G401 (cell line): ENCODE measurements at regions not wholly inside any gene's neighbourhood (a gene's known extent, or its start where the extent isn't known, plus 50 kb on each side); places are given as distances from the start of the nearest gene placed in this dataset.
A peak's percentile ranks its signal among the peaks of the same experiment; 100 is the strongest.
"Not testable (repeated sequence)": the region's sequence is repeated elsewhere in the genome, so short reads cannot be mapped to it uniquely, and the experiment has no call there.

ENCODE experiments used
- DNase-seq: peaks from one replicate; pipeline ENCODE4 v3.0.0-alpha.2; 2015; ENCODE audit warnings: low spot score
- in situ Hi-C: cut with HindIII; loops from 2 replicates; pipeline ENCODE4 v1.10.0; 2016; ENCODE audit warnings: low sequenced_read_pairs, mixed read lengths

DNA sequence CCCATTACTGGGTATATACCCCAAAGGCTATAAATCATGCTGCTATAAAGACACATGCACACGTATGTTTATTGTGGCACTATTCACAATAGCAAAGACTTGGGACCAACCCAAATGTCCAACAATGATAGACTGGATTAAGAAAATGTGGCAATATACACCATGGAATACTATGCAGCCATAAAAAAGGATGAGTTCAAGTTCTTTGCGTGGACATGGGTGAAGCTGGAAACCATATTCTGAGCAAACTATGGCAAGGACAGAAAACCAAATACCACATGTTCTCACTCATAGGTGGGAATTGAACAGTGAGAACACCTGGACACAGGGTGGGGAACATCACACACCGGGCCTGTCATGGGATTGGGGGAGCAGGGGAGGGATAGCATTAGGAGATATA, 54.4 kb upstream of the MUCL1 start:
- in situ Hi-C loops, DNase-seq: not testable (repeated sequence)

DNA sequence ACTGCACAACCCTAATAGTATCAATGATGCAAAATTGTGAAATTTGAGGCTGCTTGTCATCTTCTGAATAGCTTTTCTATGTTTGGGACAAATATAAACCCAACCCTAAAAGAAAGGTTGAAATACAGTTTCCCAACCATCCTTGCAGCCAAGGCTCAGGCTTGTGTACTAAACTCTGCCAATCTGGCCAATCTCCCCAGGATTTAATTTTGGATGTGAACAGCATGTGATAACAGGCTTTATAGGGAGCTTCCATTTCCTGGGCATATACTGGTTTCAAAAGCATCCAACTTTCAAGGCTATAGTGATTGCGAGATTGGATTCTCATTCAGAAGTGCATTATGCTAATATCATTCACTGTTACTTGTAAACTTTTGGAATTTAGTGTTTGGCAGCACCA, 55.7 kb upstream of the MUCL1 start:
- in situ Hi-C loops, result no loop called here
- no peak for DNase-seq

DNA sequence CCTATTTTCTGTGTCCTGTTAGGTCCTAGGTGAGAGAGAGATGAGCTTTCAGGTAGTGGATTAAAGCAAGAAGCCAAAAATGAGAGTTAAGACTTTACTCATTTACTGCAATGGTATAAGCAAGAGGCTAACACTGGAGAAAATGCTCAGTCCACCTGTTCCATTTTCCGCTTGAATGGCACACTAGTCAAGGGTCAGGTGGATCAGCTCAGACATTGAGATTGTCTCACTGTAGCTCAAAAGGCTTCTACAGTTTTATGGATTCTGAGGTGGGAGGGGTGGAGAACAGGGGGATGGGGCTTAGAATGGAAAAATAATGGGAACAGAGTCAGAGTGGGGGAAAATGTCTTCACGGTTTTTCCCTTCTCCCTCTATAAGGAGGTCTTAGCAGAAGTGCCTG, 57.3 kb upstream of the MUCL1 start:
- no peak for DNase-seq
- in situ Hi-C loops, result no loop called here

DNA sequence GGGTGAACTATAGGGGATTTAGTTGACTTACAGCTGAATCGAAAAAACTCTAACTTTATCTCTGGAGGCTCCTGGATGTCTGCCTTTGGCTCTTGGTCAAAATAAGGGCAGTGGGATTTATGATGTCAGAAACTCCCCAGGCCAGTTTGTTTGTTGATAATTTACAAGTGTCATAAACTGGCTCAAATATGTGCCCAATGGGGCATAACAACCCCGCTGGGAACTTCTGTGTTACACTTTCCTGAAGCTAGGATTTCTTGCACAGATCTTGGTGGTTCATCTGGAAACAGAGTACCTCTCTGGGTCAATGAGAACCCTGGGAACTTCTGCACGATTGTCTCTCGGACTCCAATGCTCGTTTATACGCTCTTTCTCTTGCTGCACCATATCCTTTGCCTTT, 58.7 kb upstream of the MUCL1 start:
- no peak for DNase-seq
- in situ Hi-C loops, result no loop called here

DNA sequence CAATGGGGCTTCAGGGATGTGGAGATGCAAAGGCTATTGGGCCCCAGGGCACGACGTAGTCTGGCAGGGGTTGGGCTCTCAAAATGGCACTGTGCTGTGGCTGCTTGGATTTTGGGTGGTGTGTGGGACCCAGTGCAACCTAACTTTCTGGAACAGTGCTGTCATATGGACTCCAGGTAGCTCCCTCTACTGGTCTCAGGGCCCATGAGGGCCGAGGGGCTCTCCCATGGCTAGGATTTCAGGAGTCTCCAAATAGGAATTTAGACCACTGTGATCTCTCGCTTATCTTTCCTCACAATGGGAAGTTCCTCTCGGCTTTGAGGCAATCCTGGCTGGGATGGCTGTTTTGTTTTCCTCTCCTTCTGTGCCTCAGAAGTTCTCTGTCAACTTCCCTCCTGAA, 68.2 kb upstream of the MUCL1 start:
- DNase-seq, result no peak
- in situ Hi-C loops, result no loop called here

DNA sequence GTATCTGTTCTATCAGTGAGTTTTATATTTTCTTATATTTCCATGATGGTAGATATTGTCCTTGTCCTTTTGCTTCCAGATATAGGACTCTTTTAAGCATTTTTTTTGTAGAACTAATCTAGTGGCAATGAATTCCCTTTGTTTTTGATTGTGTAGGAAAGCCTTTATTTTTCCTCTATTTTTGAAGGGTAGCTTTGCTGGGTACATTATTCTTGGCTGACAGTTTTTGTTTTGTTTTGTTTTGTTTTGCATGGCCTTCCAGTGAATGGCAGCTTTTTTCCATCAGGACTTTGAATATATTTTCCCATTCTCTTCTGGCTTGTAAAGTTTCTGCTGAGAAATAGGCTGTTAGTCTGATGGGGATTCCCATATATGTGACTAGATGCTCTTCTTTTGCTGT, 70.2 kb upstream of the MUCL1 start:
- in situ Hi-C loops, result no loop called here
- DNase-seq, result no peak

DNA sequence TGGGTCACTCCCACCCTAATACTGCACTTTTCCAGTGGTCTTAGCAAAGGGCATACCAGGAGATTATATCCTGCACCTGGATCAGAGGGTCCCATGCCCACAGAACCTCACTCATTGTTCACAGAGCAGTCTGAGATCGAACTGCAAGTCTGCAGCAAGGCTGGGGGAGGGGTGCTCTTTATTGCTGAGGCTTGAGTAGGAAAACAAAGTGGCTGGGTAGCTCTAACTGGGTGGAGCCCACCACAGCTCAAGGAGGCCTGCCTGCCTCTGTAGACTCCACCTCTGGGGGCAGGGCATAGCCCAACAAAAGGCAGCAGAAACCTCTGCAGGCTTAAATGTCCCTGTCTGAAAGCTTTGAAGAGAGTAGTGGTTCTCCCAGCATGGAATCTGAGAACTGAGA, 77.3 kb upstream of the MUCL1 start:
- in situ Hi-C loops, DNase-seq: not testable (repeated sequence)

DNA sequence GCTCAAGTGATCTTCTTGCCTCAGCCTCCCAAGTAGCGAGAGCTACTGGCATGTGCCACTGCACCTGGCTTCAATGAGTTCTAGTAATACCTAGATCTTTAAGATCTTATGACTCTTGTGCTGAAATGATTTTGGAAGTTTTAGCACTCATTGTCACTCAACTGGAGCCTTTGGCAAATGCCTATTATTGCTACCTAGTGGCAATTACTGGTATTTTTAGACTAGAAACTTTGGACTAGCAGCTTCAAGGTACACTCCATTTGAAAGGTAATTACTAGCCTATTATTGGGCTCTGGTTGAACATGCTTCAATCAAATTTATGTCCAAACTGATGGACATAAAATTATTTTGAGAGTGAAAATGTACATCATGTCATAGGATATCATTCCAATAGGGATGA, 80.7 kb upstream of the MUCL1 start:
- no peak for DNase-seq
- in situ Hi-C loops, result loop anchor here (25.0 kb wide), 1 partner anchor 189 kb away; no protein-coding TSS in a partner anchor

DNA sequence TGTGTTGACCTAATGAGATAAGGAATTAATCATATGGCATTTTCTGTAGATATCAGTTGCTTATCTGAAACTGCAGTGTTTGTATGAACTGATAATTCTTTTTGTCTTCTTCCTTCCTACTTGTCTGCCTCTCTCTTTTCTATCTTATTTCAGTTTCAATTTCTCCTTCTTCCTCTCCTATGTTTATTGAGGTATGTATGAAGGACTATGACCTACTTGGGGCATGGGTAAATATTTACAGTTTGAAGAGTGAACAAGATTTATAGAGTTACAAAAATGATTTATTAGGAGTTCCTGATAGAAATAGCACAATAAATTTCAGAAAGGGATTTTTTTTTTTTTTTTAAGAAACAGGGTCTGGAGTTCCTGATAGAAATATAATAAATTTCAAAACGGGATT, 88.7 kb upstream of the MUCL1 start:
- in situ Hi-C loops, result loop anchor here (25.0 kb wide), 1 partner anchor 197 kb away; no protein-coding TSS in a partner anchor
- no peak for DNase-seq

DNA sequence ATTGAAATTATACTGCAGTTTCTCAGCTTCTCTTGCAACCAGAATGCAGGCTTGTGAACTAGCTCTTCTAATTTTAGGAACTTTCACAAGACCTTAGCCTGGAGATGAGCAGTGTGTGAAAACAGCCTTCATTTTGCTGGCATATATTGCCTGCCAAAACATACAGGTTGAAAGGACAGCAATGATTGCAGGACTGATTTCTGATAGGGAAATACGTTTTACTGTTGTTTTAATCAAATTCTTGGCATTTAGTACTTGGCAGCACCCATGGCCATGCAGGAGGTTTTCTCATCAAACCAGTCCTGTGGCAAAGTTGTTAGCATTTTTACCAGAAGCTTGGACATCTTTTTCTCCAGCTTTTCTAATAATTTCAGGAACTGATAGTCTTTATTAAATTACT, 91.9 kb upstream of the MUCL1 start:
- in situ Hi-C loops, result loop anchor here (25.0 kb wide), 1 partner anchor 200 kb away; no protein-coding TSS in a partner anchor
- DNase-seq, result no peak

DNA sequence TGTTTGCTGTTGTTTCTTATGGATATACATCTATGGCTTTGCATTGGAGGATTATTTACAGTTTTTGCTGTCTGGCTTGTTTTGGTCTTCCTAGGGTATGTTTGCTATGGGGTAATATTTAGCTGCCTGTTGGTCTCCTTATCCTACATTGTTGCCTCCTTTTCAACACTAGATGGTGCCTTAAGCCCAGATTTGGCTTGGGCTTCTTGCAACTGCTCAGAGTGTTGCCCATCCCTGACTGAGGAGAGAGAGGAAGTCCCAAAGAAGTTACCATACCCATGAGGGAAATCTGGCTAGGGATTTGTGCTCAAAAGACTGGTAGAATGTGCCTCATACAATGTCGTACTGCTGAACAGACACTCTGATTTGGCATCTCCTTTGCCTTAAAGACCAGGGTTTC, 94.6 kb upstream of the MUCL1 start:
- DNase-seq, result no peak
- in situ Hi-C loops, result loop anchor here (25.0 kb wide), 1 partner anchor 203 kb away; no protein-coding TSS in a partner anchor

DNA sequence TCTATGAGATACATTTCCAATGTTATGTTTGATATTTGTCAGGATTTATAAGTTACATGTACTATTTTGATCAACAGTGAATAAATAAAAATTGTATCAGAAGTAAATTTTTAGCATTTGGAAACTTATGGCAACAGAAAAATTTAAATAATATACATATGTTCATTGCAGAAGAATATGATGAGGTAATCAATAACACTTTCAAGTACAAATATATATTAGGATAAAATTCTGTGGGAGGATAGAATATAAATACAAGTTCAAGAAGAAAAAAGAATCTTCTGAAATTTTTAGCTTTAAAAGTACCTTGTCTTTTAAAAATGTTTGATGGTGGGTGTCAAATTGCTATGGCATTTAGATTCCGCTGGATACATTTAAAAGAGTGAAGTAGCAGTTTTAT, 102.8 kb upstream of the MUCL1 start:
- in situ Hi-C loops, result loop anchor here (25.0 kb wide), 1 partner anchor 211 kb away; no protein-coding TSS in a partner anchor
- no peak for DNase-seq

DNA sequence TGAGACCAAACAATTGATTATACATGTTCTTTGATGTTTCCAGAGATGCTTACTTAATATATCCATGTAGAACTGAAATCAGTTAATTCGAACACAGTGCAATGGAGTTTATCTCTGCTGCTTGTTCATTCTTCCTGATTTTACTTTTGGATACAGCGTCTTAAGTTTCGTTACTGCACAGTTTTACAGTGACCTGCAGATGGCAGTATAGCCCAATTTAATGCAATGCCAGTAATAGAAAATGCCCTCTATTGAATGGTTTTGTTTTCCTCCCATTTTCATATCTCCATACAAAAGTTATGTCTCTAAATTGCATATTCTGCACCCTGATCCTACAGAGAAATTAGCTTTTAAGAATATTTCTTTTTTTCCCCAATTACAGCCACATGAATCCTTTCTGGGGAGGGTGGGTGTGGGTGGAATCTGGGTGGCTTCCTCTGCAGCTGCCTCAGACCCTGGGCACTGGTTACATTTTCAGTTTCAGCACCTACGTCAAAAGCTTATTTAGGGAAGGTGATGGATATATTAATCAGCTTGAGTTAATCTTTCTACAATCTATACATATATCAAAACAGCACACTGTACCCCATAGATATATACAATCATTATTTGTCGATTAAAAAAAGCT, 101.1 kb upstream of the DCD start:
- DNase-seq, result peak; percentile 48
- in situ Hi-C loops, result no loop called here

DNA sequence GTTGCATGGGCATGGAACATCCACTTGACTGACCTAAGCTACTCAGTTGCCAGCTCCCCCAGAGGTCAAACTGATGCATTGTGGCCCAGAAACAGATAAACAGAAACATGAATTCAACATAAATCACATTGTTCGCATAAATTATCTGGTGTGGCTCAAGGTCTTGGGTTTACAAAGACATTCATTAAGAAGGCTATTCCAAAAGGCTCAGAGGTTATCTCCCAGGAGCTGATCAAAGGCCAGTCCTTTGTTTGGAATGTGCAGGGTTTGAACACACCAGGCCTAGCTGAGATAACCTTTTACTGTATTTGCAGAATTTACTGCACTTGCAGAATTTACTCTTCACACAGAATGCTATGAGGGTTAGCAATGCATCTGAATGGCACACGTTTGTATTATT, 96.4 kb upstream of the DCD start:
- in situ Hi-C loops, result no loop called here

DNA sequence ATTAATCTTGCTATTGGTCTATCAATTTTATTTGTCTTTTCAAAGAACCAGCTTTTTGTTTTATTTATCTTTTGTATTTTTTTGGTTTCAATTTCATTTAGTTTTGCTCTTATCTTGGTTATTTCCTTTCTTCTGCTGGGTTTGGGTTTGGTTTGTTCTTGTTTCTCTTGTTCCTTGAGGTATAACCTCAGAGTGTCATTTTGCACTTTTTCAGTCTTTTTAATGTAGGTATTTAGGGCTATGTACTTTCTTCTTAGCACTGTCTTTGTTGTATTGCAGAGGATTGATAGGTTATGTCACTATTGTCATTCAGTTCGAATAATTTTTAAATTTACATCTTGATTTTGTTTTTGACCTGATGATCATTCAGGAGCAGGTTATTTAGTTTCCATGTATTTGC, 92.7 kb upstream of the DCD start:
- in situ Hi-C loops, result no loop called here
- no peak for DNase-seq

More for the DNA sequence above, 96.4 kb upstream of the DCD start:
- DNase-seq, result no peak

DNA sequence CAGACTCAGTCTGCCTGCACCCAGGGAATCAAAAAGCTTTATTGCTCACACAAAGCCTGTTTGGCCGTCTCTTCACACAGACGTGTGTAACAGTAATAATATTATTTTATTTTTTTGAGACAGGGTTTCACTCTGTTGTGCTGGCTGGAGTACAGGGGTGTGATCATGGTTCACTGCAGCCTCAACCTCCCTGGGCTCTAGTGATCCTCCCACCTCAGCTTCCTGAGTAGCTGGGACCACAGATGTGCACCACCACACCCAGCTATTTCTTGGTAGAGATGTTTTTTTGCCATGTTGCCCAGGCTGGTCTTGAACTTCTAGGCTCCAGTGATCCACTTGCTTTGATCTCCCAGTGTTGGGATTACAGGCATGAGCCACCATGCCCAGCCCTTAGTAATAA, 88.4 kb upstream of the DCD start:
- in situ Hi-C loops, result no loop called here
- DNase-seq, result no peak

DNA sequence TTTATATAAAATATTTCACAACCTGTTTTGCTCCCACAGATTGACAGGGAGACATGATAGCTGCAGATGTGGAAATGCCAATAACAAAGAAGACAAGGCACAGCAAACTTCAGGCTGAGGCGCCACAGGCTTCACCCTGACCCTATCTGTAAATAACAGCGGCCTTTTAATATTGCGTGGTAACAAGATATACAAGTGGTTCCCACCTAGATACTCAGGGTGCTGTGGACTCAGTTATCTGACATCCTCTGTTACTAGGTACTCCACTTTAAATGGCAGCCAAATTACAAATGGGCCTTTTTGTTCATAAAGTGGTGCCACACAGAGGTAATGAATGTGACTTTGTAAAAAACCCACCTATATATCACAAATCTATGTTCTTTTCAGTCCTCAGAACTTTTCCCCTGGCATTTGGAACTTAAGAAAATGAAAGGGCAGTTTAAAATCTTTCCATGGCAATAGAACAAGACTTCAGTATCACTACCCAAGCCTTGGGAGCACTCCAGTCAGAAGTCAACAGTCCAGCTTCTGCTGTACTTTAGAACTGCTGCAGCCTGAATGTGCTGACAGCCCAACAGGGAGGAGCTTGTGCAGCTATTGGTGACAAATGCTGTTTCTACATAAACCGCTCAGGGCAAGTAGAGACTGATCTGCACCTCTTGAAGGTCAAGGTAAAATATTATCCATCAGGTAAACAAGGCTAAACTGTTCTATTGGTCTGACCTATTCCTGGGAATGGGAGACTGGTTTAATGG, 86.2 kb upstream of the DCD start:
- in situ Hi-C loops, result no loop called here
- DNase-seq, result no peak

DNA sequence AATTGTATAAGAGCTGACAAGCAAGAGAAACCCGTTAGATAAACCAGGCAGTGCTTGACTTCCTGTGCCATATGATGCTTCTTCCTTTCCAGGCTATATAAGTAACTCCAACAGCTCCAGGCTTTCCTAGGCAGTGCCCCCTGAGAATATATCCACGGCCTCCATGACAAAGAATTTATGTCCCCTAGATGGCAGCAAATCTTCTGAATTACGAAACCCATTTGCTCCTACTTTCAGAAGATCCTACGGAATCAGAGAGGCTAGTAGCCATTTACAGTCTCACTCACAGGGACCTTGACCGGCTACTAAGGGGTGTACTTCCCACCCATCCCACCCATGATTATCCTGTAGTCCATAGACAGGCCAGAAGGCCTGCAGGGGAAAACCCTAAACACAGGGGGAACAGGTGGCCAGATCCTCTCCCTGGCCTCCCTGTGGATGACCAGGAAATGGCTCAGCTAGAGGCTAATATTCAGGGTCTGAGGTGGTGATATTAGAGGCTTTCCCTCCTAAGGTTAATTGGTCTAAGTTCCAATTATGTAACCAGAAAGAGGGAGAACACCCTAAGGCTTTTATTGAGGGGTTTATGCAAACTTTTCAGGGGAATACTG, 77.2 kb upstream of the DCD start:
- in situ Hi-C loops, result no loop called here
- no peak for DNase-seq

DNA sequence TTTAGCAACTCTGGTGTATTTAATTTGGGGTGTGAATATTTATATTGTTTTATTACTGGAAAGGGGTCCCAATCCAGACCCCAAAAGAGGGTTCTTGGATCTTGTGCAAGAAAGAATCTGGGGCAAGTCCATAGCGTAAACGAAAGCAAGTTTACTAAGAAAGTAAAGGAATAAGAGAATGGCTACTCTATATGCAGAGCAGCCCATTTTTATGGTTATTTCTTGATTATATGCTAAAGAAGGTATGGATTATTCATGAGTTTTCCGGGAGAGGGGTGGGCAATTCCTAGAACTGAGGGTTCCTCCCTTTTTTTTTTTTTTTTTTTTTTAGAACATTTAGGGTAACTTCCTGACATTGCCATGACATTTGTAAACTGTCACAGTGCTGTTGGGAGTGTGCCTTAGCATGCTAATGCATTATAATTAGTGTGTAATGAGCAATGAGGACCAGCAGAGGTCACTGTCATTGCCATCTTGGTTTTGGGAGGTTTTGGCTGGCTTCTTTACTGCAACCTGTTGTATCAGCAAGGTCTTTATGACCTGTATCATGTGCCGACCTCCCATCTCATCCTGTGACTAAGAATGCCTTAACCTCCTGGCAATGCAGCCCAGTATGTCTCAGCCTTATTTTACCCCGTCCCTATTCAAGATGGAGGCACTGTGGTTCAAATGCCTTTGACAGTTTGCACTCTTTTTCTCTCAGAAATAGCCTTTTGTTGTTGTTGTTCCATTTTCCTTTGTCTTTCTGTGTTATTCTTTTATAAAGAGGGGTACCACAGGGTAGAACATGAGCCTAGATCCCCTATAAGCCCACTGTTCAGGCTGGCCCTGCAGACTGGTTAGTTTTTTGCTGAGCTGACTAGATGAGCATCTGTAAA, 75.5 kb upstream of the DCD start:
- peak; percentile 9 for DNase-seq
- in situ Hi-C loops, result no loop called here
